ENCODE measurements at regions not wholly inside any gene's neighbourhood (a gene's known extent, or its start where the extent isn't known, plus 50 kb on each side); places are given as distances from the start of the nearest gene placed in this dataset.

DNA sequence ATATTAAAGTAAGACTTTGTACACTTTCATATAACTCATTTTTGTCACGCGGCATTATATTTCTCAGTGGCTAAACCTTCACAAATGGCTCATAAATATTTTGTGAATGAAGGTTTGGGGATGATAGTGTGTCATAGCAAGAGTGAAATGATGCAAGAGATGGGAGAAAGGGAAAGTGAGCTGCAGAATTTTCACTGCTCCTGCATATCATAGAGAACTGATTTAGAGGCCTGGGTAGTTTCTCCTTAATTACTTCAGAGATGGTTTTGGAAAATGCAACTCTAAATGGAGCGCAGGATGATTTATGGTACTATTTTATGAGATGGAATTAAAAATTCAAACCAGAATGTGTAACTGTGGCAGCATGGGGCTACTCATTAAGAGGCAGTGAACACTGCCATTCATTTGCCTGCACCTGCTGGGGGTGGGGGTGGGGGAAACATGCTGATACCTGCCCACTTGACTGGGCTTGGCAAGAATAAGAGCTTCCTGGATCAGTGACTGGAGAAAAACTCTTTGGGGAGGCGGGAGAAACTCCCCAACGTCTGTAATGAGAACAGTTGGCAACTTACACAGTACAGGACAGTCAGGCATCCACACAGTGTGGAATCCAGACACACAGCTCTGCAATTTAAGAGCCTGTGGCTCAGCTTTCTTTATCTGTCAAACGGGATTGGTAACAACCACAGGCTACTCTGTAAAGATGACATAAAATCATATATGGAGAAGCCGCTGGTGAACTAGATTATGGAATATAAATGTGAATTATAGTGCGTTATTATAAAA is 941.9 kb downstream of the SLC4A3 start:
- TF ChIP-seq, protein P1, sequence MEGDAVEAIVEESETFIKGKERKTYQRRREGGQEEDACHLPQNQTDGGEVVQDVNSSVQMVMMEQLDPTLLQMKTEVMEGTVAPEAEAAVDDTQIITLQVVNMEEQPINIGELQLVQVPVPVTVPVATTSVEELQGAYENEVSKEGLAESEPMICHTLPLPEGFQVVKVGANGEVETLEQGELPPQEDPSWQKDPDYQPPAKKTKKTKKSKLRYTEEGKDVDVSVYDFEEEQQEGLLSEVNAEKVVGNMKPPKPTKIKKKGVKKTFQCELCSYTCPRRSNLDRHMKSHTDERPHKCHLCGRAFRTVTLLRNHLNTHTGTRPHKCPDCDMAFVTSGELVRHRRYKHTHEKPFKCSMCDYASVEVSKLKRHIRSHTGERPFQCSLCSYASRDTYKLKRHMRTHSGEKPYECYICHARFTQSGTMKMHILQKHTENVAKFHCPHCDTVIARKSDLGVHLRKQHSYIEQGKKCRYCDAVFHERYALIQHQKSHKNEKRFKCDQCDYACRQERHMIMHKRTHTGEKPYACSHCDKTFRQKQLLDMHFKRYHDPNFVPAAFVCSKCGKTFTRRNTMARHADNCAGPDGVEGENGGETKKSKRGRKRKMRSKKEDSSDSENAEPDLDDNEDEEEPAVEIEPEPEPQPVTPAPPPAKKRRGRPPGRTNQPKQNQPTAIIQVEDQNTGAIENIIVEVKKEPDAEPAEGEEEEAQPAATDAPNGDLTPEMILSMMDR (IDR thresholded peaks at IDR 0.05 in 8 of 11, conservative IDR thresholded peaks at IDR 0.05 in 3 of 11): no peak
- TF ChIP-seq POLR2A (IDR thresholded peaks at IDR 0.05): no peak
- no peak for TF ChIP-seq POLR2AphosphoS5 (IDR thresholded peaks at IDR 0.05)
